ENCODE measurements at regions not wholly inside any gene's neighbourhood (a gene's known extent, or its start where the extent isn't known, plus 50 kb on each side); places are given as distances from the start of the nearest gene placed in this dataset.

- H3K4me3 ChIP-seq (ENCODE audit: low read depth in 1 of 2, low read length in 1 of 2) = no peak overlapping the region
Observed at GRCh38 chr6:45830441-45831139, 185.1 kb downstream of the CLIC5 start.

GRCh38 chr6:45829873-45830272 is 185.8 kb downstream of the CLIC5 start:
- H3K4me1 ChIP-seq (ENCODE audit: control insufficient read depth in 1 of 2, insufficient read depth in 1 of 2, low read depth in 1 of 2, low read length in 1 of 2) = peaks cover 0 to 5% of the 10 kb centered on the region in 2 experiments
- H3K27me3 ChIP-seq = peaks cover 4% of the 10 kb centered on the region
- H3K27ac ChIP-seq = no peak overlapping the region
- no peaks in the 10 kb centered on the region for H3K9me3 ChIP-seq
- no peaks in the 10 kb centered on the region for H3K36me3 ChIP-seq
- TF ChIP-seq CTCF (IDR thresholded peaks at IDR 0.05) = no peak
- no peak overlapping the region for H3K4me3 ChIP-seq (ENCODE audit: low read depth in 1 of 2, low read length in 1 of 2)

More at GRCh38 chr6:45830441-45831139, 185.1 kb downstream of the CLIC5 start:
- no peaks in the 10 kb centered on the region for H3K36me3 ChIP-seq
- peaks cover 4% of the 10 kb centered on the region for H3K27me3 ChIP-seq
- no peaks in the 10 kb centered on the region for H3K9me3 ChIP-seq
- peaks cover 0 to 5% of the 10 kb centered on the region in 2 experiments for H3K4me1 ChIP-seq (ENCODE audit: control insufficient read depth in 1 of 2, insufficient read depth in 1 of 2, low read depth in 1 of 2, low read length in 1 of 2)
- TF ChIP-seq CTCF (IDR thresholded peaks at IDR 0.05) = no peak
- no peak overlapping the region for H3K27ac ChIP-seq

GRCh38 chr6:45827952-45828530 is 187.6 kb downstream of the CLIC5 start:
- no peak for TF ChIP-seq CTCF (IDR thresholded peaks at IDR 0.05)
- Histone ChIP-seq H3K36me3 (no peaks in the 10 kb centered on the region), H3K9me3 (no peaks in the 10 kb centered on the region), H3K27me3 (peaks cover 4% of the 10 kb centered on the region), H3K4me3 (ENCODE audit: low read depth in 1 of 2, low read length in 1 of 2) (no peak overlapping the region), H3K27ac (no peak overlapping the region), H3K4me1 (ENCODE audit: control insufficient read depth in 1 of 2, insufficient read depth in 1 of 2, low read depth in 1 of 2, low read length in 1 of 2) (peaks cover 0 to 5% of the 10 kb centered on the region in 2 experiments)

- TF ChIP-seq CTCF (IDR thresholded peaks at IDR 0.05) = no peak
- Histone ChIP-seq H3K4me1 (ENCODE audit: control insufficient read depth in 1 of 2, insufficient read depth in 1 of 2, low read depth in 1 of 2, low read length in 1 of 2) (no peaks in the 10 kb centered on the region), H3K27me3 (no peaks in the 10 kb centered on the region), H3K36me3 (no peaks in the 10 kb centered on the region), H3K9me3 (no peaks in the 10 kb centered on the region), H3K4me3 (ENCODE audit: low read depth in 1 of 2, low read length in 1 of 2) (no peak overlapping the region), H3K27ac (no peak overlapping the region)
Observed at GRCh38 chr6:45822873-45823272, 192.8 kb downstream of the CLIC5 start.

GRCh38 chr6:45822246-45822812 is 193.3 kb downstream of the CLIC5 start:
- no peak overlapping the region for H3K27ac ChIP-seq
- H3K36me3 ChIP-seq = no peaks in the 10 kb centered on the region
- H3K27me3 ChIP-seq = no peaks in the 10 kb centered on the region
- no peak for TF ChIP-seq CTCF (IDR thresholded peaks at IDR 0.05)
- H3K4me3 ChIP-seq (ENCODE audit: low read depth in 1 of 2, low read length in 1 of 2) = no peak overlapping the region
- H3K9me3 ChIP-seq = no peaks in the 10 kb centered on the region
- no peaks in the 10 kb centered on the region for H3K4me1 ChIP-seq (ENCODE audit: control insufficient read depth in 1 of 2, insufficient read depth in 1 of 2, low read depth in 1 of 2, low read length in 1 of 2)
